SU-DHL-6 (cell line): ENCODE measurements at regions not wholly inside any gene's neighbourhood (a gene's known extent, or its start where the extent isn't known, plus 50 kb on each side); places are given as distances from the start of the nearest gene placed in this dataset.

Source experiments
- EZH2phosphoT487 ChIP-seq: fragments of 200-600 bp; sonication (generic), shearing (Covaris generic); conservative IDR thresholded peaks from 2 replicates; pipeline ENCODE4 v1.6.1; 2018; ENCODE audit warnings: mild to moderate bottlenecking, antibody characterized with exemption, low read length, moderate library complexity, mixed read lengths
- TF ChIP-seq, protein P1 (sequence below): fragments of 200-600 bp; sonication (generic); IDR thresholded peaks from one replicate; pipeline ENCODE4 v1.5.1; 2017; ENCODE audit warnings: antibody characterized with exemption, mild to moderate bottlenecking, low read length, moderate library complexity; ENCODE audit not compliant: insufficient read depth, poor library complexity, severe bottlenecking

DNA sequence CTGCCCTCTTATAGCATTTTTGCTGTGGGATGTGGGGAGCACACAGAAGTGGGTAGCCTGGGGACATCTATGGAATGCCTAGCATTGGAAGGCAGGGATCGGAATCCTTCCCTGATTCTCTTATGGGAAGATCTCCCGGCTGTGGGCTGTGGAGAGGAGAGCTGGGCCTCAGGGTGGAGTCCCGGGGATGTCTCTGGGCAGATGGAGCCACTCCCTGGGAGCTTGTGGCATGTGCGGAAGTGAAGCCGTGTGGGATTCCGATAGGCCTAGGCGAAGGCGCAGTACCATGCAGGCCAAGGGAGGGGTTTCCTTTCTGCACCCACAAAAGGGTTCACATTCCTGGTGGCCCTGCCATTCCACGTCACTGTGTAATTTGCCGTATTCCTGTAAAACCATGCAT lies 87.9 kb downstream of the GLI2 start:
- TF ChIP-seq, protein P1, sequence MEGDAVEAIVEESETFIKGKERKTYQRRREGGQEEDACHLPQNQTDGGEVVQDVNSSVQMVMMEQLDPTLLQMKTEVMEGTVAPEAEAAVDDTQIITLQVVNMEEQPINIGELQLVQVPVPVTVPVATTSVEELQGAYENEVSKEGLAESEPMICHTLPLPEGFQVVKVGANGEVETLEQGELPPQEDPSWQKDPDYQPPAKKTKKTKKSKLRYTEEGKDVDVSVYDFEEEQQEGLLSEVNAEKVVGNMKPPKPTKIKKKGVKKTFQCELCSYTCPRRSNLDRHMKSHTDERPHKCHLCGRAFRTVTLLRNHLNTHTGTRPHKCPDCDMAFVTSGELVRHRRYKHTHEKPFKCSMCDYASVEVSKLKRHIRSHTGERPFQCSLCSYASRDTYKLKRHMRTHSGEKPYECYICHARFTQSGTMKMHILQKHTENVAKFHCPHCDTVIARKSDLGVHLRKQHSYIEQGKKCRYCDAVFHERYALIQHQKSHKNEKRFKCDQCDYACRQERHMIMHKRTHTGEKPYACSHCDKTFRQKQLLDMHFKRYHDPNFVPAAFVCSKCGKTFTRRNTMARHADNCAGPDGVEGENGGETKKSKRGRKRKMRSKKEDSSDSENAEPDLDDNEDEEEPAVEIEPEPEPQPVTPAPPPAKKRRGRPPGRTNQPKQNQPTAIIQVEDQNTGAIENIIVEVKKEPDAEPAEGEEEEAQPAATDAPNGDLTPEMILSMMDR, result no peak
- TF ChIP-seq EZH2phosphoT487, result no peak
